ENCODE measurements at regions not wholly inside any gene's neighbourhood (a gene's known extent, or its start where the extent isn't known, plus 50 kb on each side); places are given as distances from the start of the nearest gene placed in this dataset.
A peak's percentile ranks its signal among the peaks of the same experiment; 100 is the strongest.

DNA sequence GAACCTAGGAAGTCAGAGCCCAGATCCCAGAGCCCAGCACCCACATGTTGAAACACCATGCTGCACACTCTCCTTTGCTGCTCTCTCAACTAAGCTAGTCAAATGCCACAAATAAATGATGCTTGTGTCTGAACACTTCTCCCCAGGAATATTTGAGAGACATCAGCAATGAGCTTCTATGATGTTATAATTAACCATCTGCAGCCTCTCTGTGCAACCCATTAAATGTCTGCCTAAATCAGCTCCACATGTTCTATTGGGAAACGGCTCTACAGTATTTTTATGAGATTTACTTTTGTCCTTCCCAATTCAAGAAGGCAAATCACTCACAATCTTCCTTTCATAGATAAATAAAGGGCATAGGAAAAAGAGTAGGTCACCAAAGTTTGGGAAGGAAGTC lies 266.8 kb upstream of the PARD3B start:
- FAIRE-seq = no peak

DNA sequence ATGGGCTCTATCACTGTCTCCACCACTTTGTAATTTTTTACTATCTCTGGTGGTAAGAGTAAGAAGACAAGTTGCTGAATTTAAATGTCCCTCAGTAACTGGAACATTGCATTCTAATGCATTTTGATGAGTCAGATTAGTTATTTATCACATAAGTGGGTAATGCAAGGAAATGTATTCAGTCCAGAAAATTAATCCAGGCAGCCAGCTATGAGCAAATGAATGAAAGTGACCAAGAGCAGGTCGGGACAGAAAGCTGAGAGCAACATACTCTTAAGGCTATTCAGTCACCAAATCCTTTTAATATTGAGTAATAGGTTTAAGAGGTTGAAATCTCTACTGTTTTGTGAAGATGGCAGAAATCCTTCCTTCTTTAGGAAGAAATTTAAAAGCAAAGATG lies 265.5 kb upstream of the PARD3B start:
- FAIRE-seq = no peak

DNA sequence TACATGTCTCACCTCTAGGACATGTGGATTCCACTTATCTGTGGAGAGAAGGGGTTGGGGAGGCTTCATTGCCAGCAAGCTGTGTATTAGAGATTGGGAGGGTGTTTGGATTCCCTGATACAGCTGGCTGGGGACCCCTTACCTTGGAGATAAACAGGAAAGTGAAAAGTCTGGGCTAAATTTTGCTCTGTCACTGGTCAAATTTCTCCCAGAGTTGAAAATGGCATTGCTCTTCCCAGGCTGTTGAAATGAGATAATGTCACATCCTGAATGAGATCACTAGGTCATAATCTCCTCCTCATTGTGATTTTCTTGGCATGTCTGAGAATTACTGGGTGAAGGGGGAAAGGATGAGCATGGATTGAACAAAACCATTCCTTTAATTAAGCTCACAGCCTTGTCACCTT lies 265.0 kb upstream of the PARD3B start:
- no peak for FAIRE-seq

DNA sequence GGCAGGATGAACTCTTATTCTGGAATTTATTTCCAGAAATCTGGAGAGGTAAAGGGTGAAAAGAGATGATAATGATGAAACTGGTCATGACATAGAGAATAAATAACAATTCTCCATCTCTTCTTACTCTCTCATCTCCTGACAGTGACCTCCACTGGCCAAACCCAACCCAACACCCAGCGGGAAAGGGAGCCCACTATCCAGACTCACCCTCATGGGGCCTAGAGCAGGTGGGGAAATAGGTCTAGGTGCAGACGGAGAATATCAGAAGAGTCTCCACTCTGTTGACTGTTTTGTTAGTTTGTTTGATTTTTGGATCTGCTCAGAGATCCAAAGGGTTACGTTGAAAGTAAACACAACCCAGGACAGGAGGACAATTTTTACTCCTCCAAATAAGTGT lies 263.2 kb upstream of the PARD3B start:
- no peak for FAIRE-seq

DNA sequence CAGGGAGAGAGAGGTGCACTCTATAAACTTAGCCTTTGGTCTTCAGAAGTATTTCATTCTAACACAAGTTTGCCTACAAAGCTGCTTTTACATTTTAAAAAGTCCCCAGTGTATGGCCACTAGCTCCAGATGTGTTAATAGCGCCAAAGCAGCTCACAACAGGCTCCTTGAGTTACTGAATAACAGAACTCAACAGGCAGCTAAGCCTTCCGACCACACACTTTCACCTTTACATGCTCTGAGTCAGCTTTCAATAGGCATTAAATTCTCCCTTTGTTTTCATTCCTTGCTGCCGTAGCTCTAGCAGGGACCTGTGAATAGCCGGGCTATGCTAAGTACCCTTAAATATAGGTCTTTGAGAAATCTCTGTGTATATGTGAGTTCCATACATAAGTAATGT lies 262.8 kb upstream of the PARD3B start:
- FAIRE-seq = no peak

DNA sequence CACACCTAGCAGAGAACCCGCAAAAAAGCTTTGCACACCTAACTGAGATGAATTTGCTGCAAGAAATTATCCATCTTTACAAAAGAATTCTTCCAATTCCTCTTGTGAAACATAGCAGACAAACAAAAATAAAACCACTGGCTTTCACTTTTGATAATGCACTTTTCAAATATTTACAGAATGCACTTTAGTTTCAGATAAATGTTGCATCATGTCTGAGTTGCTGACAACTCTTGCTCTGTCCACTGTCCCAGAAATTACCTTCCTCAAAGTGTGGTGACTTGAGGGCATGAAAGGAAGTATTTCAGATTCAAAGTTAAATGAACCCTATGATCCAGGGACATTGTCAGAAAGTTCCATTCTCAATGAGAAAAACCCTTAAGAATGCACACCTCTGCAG lies 256.2 kb upstream of the PARD3B start:
- no peak for FAIRE-seq

DNA sequence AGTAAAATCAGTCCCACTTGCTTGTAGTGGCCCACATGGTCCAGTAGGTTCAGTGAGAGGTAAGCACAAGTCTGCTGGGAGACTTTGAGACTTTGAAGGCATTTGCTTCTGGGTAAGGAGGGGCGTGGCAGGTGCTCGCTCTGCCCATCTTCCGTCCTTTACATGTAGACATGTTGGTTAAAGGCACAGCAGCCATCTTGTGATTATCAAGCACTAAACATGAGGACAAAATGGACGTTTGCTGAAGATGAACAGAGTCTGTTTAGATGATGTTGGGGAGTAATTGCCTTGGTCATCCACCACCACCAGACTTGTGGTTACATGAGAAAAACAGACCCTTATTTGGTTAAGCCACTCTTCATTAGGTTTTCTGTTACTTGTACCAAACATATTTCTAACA lies 252.8 kb upstream of the PARD3B start:
- no peak for FAIRE-seq

DNA sequence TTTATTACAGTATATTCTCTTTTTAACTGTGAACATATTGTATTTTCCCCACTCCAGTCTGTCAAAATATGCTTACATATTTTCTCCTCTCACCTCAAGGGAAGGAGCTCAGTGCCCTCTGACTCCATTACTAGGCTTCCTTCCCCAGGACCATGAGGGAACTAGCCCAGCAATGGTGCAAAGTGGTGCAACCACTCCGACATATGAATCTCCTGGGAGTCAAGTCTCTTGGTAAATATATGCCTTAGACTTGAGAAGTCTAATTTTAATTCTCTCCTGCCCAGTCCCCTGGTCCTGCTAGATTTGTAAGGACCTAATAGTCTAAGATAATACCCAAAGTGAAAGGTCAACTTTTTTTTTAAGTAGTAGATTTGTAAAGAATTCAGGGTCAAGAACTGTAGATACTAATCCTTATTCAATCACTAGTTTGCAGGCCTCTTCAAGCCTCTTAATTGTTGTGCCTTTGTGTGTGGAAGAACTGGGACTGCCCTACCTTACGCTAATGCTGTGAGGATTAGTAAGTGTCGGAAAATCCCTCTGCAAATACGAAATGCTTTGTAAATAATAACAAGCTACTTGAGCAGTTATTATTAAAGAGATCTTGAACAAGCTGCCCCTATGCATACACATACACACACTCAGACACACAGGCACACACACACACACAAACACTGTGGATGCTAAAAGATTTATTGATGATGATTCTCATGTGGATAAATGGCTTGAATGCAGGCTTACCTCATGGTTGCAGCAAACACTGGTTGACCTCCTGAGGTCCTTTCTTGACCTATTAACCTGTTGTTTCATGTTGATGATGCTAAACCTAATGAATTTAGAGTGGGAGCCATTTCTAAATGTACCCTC lies 251.2 kb upstream of the PARD3B start:
- FAIRE-seq = no peak

DNA sequence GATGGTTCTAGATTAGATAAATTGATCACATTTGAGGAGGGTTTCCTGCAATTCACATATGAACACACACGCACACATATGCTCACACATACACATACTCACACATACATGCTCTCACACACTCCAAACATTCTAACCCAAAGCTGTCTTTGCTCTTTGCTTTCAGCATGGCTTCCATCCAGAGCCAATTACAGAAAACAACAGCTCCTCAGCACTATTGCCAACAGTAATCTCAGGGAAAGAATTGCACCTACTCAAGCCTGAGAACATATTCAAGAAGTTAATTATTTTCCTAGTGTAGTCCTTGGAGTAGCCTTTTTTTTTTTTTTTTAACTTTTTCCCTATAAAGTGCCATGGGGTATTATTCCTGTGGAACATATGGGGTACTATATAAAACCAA lies 246.9 kb upstream of the PARD3B start:
- FAIRE-seq = no peak

DNA sequence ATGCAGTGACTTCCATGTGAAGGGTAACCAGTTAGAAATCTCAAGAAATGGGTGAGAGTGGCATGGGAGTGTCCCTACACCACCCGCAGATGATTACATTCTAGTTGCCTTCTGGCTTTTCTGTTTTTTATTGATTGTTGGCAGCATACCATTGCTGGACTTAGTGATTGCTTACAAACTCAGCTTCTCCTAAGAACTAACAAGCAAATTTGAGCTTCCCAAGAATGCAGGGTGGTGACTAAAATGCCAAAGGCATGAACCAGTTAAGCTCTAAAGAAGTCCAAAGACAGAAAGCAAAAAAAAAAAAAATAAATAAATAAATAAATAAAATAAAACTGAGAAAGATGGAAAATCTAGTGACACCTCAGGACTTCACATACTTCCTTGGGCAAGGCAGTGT lies 245.5 kb upstream of the PARD3B start:
- FAIRE-seq = no peak

DNA sequence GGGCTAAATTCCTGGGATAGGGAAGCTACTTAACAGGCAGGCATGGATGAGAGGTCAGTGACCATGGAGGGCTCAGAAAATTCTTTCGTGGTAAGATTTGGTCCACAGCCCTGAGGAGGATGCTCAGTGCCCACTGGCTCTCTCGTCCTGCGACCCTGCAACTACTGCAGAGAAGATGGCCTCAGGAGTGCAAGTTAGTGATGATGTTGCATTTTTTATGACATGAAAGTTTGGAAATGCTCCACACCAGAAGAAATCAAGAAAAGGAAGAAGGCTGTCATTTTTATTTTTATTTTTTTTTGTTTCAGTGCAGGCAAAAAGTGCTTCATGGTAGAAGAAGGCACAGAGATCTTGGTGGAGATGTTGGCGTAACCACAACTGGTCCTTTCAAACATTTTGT lies 238.6 kb upstream of the PARD3B start:
- FAIRE-seq = no peak

DNA sequence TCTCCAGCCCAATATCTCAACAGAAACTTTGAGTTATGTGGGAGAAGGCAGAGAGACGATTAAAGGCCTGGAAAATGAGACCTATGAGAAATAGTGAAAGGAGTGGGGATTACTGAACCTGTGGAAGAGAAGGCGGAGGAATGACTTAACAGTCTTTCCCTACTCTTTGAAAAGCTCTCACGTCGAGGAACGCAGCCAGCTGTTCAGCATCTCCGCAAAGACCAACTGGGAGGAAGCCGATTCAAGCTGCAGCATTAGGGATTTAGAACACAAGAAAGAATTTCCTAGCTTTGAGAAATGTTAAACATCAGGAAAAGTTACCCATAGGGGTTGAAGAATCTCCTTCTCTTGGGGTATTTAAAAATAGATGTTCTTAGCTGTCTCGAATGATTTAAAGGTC lies 233.2 kb upstream of the PARD3B start:
- no peak for FAIRE-seq

DNA sequence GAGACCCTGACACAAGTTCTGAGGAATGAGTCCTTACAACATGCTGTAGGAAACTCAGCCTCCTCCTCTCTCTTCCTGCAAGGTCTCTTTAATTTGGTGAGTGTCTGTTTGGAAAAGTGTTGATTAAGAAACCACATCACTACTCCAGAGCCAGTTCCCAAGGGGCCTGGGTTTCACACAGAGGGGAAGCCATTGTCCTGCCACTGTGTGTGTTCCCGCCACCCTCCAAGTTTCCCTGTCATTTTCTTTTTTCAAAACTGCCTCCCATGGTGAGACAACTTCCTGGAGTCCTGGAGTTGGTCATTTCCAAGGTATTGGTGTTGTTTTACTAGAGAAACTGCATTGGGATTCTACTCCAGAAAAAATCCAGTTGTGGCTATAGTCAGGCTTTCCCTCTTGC lies 232.0 kb upstream of the PARD3B start:
- no peak for FAIRE-seq

DNA sequence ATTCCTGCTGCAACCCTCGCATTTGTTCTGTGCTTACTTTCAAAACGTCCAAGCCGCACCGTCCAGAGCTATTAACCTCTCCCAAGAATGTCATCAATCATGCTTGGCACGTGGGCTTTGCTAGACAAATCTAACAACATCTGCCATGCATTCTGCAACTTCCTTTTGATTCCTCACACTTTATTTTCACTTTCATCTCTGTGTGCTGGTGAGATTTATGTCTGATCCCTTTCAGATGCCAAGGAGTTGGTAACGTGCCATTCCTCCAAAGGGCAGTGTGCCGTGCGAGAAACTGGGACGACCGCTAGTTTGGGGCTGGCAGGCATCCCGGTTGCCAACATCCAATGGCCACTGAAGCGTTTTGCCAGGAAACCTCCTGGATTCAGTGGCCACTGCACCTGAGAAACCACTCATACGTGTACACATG lies 230.0 kb upstream of the PARD3B start:
- no peak for FAIRE-seq

DNA sequence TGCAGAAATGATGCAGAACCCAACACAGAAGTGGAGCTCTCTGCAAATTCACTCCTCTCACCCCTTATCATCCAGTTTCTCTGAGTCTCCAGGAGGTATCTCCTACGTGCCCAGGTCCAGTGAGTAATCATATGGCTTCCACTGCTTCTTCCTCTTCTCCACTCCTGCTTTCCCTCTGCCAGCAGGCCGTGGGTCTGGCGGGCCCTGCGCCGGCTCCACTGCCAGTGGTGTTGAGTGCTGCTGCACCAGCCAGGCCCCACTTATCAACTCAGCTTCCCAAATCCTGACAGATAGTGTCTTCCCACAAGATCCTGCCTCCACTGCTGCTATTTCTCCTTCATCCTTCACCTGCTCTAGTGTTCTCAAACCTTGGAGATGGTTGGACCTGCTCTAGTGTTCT lies 227.6 kb upstream of the PARD3B start:
- FAIRE-seq = no peak

DNA sequence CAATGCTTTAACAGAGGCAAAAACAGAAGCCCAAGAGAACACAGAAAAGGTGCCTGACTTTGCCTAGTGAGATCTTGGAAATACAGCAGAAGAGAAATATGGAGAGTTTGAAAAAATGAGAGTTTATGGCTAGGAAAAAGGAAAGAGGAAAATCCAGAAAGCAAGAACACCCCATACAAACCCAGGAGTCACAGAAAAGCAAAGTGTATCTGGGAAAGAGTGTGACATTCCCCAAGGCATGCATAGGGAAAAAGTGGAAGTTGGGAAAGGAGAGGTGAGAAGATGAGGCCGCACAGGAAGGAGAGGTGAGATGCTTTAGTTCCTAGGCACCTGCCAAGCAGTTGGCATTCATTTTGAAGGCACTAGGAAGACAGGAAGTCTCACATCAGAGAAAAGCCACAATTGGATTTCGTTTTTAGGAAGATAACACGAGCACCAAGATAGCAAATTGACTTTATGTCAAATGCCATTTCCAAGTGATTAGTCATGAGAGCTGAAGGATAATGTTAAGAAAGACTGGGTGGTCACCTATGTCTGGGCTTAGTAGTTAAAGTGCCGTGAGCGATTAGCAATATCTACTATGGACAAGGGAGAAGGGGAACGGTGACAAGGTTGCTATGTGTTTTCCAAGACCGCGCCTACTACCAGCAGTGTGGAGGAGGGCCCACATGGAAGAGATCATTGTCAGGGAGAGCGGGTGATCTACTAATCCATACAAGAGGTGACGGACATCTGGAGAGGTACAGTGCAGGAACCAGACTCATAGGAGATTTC lies 224.1 kb upstream of the PARD3B start:
- no peak for FAIRE-seq

DNA sequence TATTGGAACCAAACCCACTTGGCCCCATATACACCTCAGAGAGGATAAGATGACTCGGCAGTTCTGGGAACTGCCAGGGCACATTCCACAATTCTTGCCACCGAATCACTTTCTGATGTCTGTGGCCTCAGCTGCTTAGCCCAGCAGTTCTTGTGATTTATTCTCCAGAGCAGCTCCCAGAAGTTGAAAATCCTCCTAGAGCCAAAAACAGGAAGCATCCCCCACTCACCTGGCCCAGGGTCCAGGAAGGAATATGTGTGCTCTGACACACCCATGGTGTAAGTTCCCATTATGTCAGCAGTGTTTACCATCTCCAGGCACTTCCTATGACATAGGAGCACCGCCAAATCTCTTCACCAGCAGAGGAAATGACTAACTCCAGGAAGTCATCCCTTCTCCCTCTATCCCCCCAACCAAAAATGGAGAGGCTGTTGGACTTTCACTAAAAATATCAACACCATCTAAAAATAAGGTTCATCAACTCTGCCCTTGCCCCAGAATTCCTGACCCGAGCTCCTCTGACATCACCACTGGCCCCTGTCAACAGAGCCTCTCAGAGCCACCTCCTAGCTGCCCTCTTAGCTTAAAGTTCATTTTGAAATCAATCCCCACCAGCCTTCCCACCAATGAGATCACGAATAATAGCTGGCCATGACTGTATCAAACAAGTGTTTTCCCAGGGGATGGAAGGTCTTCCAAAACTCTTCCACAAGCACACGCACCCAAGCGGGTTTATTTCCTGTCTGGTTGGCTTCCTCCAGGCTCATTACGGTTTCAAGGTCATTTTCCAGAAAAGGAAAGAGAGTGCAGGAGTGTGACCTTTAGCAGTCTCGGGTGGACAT lies 223.1 kb upstream of the PARD3B start:
- no peak for FAIRE-seq

DNA sequence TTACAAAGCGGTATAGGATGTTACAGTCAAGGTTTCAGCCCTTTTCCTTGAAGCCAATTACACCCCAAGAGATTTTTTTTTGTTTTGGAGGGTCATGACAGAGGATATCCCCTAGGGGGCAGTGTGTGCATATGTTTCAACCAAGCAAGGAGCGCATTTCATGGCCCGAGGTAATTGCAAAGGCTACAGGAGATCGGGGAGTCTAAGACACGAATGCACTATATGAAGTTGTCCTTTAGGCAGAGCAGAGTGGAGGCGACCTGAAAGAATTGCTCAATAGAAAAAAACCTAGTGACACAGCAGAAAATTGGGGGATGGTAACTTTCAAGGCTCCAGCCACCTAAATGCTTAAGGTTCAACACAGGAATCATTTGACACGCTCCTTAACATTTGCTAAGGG lies 219.8 kb upstream of the PARD3B start:
- FAIRE-seq = peak; percentile 87

DNA sequence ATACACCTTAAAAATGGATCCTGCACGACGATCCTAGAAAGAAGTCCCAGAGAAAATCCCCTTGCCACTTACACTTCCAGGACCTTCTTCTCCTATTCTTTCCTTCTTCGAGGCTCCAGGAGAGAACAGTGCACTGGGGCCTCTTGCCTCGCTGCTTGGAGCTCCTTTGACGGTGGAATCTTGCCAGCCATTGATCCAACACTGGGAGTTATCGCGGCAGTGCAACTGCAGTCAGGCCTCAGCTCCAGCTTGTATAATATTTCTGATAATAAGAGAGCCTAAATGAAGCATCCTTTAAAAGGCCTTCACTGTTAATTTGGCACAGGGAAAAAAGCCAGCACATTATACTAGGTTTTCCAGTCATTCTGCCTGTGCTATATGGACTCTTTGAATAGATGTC lies 216.9 kb upstream of the PARD3B start:
- FAIRE-seq = no peak

DNA sequence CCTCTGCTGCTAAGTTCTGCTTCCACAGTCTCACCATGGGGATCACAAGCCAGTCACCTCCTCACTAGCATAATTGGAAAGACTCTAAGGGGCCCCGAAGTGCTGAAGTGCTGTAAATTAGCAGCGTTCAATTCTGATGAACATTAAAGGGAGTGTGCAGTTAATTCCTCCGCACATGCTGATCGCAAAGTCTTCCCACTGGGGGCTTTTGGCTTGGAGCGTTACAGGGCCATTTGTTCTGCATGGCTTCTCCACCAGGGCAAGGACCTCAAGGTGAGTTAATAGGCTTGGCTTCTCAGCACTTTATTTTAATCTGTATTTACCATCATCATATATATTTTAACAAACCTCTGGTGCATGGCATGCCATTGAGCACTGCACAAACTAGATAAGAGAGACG lies 216.3 kb upstream of the PARD3B start:
- FAIRE-seq = no peak

DNA sequence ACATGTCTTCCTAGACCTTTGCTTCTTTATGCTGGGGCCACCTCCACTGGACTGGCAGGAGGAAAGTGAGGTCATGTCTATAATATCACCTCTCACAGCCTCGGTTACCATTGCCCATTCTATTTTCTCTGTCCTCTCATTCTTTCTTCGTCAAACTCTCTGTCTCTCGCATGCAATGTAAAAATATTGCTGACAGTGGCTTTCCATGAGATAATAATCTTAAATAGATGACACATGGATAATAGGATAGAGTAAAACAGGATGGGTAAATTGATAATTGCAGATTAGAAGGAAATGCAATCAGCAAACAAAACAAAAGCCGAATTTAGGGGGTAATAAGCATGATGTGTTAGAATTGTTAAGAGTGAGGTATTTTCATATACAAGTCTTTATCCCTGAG lies 215.7 kb upstream of the PARD3B start:
- FAIRE-seq = no peak

DNA sequence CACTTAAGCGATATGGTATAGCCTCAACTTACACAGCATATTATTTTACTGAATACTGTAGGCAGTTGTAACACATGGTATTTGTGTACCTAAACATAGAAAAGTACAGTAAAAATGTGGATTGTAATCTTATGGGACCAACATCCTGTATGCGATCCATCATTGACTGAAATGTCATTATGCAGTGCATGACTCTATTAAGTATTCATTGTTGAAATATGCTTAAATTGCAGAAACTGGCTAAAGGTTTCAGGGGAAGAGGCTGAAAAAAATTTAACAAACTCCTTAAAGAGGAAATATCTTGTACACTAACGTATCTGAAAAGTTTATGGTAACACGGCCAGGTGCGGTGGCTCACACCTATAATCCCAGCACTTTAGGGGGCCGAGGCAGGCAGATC lies 214.1 kb upstream of the PARD3B start:
- FAIRE-seq = no peak

DNA sequence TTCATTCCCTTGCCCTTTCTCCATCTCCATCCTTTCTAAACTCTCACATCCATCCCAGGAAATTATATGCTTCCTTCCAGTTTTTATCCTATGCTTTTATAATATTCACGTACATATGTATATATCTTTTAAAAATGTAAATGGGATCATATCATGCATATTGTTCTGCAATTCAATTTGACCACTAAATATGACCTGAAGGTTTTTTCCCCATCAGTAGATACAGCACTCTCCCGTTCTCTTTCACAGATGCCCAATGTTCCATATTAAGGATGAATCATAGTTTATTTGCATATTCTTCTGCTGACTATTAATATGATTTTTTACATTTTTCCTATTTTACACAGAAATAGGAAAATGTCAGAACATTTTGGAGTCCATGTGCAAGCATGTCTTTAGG lies 213.3 kb upstream of the PARD3B start:
- FAIRE-seq = no peak

DNA sequence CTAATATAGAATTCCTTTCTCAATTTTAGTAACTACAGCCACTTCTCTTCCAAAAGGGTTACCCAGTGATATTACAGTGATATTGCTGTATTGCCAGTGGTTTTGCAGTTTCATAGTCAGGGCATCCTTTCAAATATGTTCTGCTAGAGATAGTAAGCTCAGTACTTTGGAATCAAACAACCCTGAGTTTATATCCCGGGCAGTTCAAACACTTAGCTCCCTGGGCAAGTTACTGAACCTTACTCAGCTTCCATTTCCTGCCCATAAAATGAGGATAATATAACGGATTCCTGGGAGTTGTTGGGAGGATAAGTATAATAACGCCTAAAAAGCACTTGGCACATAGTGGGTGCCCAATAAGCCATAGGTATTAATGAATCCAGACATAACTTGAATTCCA lies 212.6 kb upstream of the PARD3B start:
- FAIRE-seq = no peak

All from A204.1 (cell line).